HUES48 (cell line): ENCODE measurements at regions not wholly inside any gene's neighbourhood (a gene's known extent, or its start where the extent isn't known, plus 50 kb on each side); places are given as distances from the start of the nearest gene placed in this dataset.

Source experiments
- H3K27ac ChIP-seq: one replicate; pipeline ENCODE4 v1.7.0; 2013; ENCODE audit warnings: low read depth, low read length, inconsistent platforms
- H3K27me3 ChIP-seq: 2 replicates; pipeline ENCODE4 v1.6.1; 2013; ENCODE audit warnings: mild to moderate bottlenecking, low read length; ENCODE audit not compliant: control insufficient read depth, insufficient read depth
- H3K36me3 ChIP-seq: 2 replicates; pipeline ENCODE4 v1.6.1; 2013; ENCODE audit warnings: low read length; ENCODE audit not compliant: control insufficient read depth, insufficient read depth
- H3K4me1 ChIP-seq: 2 replicates; pipeline ENCODE4 v1.6.1; 2013; ENCODE audit warnings: mild to moderate bottlenecking, low read length; ENCODE audit not compliant: control insufficient read depth, insufficient read depth
- H3K4me3 ChIP-seq: 2 replicates; pipeline ENCODE4 v1.5.1; 2013; ENCODE audit warnings: mild to moderate bottlenecking, low read depth, low read length
- H3K9ac ChIP-seq: 2 replicates; pipeline ENCODE4 v1.6.1; 2013; ENCODE audit warnings: mild to moderate bottlenecking, low read depth, low read length, moderate library complexity
- H3K9me3 ChIP-seq: 2 replicates; pipeline ENCODE4 v1.6.1; 2013; ENCODE audit warnings: low read length; ENCODE audit not compliant: control insufficient read depth, insufficient read depth

DNA sequence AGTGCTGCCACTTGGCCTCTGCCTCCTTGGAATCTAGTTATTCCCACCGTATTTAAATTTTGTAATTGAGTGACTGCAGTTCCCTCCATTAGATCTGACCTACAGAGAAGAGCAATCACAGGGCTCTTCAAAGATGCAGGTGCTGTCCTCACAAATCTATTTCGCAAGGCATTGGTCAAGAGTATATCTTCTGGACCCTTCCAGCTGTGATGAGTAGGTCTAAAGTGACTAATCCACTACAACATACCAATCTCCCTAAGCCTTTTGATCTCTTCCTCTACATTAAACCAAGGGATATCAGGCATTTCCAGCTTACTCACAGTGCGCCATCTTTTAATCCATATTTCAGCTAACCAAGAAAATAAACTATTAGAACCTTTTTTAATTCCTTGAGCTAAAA, 65.1 kb upstream of the COL3A1 start:
- Histone ChIP-seq H3K4me3 (no peak overlapping the region), H3K27me3 (no peaks in the 10 kb centered on the region), H3K27ac (no peak overlapping the region), H3K9me3 (no peaks in the 10 kb centered on the region), H3K4me1 (no peaks in the 10 kb centered on the region), H3K36me3 (no peaks in the 10 kb centered on the region), H3K9ac (no peak overlapping the region)

GRCh38 chr2:188916736-188917135, 57.4 kb upstream of the COL3A1 start:
- Histone ChIP-seq H3K4me3 (no peak overlapping the region), H3K27me3 (no peaks in the 10 kb centered on the region), H3K9ac (no peak overlapping the region), H3K27ac (no peak overlapping the region), H3K4me1 (no peaks in the 10 kb centered on the region; the same call in 1 of the 2 replicates), H3K36me3 (no peaks in the 10 kb centered on the region), H3K9me3 (no peaks in the 10 kb centered on the region)

DNA sequence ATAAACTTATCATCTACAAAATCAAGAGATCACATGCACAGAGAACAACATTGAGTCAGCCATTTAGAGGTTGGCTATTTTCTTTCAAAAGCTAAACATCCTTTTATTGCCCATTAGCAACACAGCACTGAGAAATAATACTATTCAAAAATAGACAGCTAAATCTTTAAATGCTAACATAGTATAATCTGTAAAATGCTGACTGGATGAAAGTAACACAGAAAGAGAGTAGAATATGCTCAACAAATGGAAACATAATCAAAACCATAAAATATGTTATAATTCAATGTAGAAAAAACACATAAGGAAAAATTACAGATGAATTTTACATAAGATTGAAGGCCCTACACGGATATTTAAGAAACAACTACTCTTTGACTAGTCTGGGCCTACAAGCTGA, 56.5 kb upstream of the COL3A1 start:
- Histone ChIP-seq H3K27ac (no peak overlapping the region), H3K4me1 (no peaks in the 10 kb centered on the region; the same call in 1 of the 2 replicates), H3K4me3 (no peak overlapping the region), H3K36me3 (no peaks in the 10 kb centered on the region), H3K9ac (no peak overlapping the region), H3K9me3 (no peaks in the 10 kb centered on the region), H3K27me3 (no peaks in the 10 kb centered on the region)

DNA sequence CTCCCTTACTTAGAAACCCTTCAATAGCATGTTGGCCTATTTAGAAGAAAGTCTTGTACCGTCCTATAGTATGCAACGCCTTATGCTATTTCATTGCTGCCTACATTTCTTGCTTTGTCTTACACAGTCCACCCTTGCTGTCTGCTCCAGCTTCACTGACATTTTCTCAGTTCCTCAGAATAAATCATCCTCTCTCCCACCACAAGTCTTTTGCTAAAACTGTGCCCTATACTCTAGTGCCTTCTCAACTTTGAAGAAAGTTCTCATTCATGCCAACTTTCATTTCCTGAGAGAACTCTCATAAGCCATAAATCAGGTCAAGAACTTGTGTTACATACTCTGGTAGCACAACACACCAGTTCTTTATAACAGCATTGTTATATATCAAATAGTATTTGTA, 54.3 kb upstream of the COL3A1 start:
- Histone ChIP-seq H3K36me3 (no peaks in the 10 kb centered on the region), H3K4me1 (no peaks in the 10 kb centered on the region; the same call in 1 of the 2 replicates)

DNA sequence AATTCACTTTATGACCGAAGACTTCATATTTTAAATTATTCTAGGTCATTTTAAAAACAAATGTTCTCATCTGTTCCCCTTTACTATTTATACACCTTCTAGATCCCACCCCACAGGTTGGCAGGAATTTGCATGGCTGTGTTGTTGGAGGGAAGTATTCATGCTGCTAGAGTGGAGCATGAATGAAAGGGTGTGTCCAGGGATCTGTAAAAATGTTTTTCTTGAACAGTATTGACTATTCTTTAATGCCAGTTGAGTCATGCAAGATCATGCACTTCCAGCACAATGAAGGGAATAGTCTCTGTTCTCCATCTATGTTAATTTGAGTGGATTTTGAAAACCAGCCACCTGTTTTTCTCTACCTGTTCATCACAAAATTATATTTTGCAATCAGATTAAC, 52.0 kb upstream of the COL3A1 start:
- H3K9ac ChIP-seq: no peak overlapping the region
- no peak overlapping the region for H3K27ac ChIP-seq
- no peak overlapping the region for H3K4me3 ChIP-seq
- H3K4me1 ChIP-seq: no peaks in the 10 kb centered on the region
- H3K27me3 ChIP-seq: no peaks in the 10 kb centered on the region
- H3K9me3 ChIP-seq: no peaks in the 10 kb centered on the region
- no peaks in the 10 kb centered on the region for H3K36me3 ChIP-seq

More for the DNA sequence above, 54.3 kb upstream of the COL3A1 start:
- Histone ChIP-seq H3K9ac (no peak overlapping the region), H3K4me3 (no peak overlapping the region), H3K27ac (no peak overlapping the region), H3K27me3 (no peaks in the 10 kb centered on the region), H3K9me3 (no peaks in the 10 kb centered on the region)
